HepG2 (cell line): ENCODE measurements at regions not wholly inside any gene's neighbourhood (a gene's known extent, or its start where the extent isn't known, plus 50 kb on each side); places are given as distances from the start of the nearest gene placed in this dataset.

ENCODE experiments used
- ATAC-seq: fragments of 200-7000 bp; cut with Tn5 transposase; 3 replicates; pipeline ENCODE4 v1.9.1; 2020; ENCODE audit warnings: mild to moderate bottlenecking, moderate library complexity
- BruUV-seq: library from RNA; stranded (reverse); fragments of 400-500 nt; replicated peaks from 2 replicates; lab custom pipeline; 2021; lab: Mats Ljungman, UMichigan
- CTCF ChIA-PET: fragments of 300-600 bp; formaldehyde crosslinking; extraction: SDS; loops from one replicate; lab custom pipeline; 2021; ENCODE audit warnings: low total read pairs, inconsistent platforms, low intra/inter-chr PET ratio; lab: Yijun Ruan, JAX
- POLR2A ChIA-PET: fragments of 350-600 bp; sonication (Branson Sonifier 250); formaldehyde crosslinking; loops from one replicate; lab custom pipeline; 2020; ENCODE audit warnings: antibody characterized with exemption, inconsistent platforms; lab: Yijun Ruan, JAX
- DNase-seq: peaks from one replicate; pipeline ENCODE4 v3.0.0-alpha.2; 2015; ENCODE audit warnings: low spot score
- FAIRE-seq: peaks from 3 replicates; lab custom pipeline; 2011; peaks lifted over from hg19 to GRCh38; lab: Jason Lieb, UNC
- H2AFZ ChIP-seq: one replicate; pipeline ENCODE4 v1.6.1; 2011; ENCODE audit warnings: low read length, inconsistent platforms
- H3K27ac ChIP-seq: fragments of 300-600 bp; 3 replicates; pipeline ENCODE4 v1.8.0; 2011; ENCODE audit warnings: mixed run types, mild to moderate bottlenecking, mixed read lengths, low read length, inconsistent platforms; ENCODE audit not compliant: insufficient read depth; ENCODE audit errors: extremely low read length
- H3K27me3 ChIP-seq, 2 experiments: fragments of 200-600 bp in 1 of 2; 2 replicates in 1 of 2; 3 replicates in 1 of 2; pipeline versions ENCODE4 v1.6.0 to v1.8.0; 2011; ENCODE audit warnings: low read length in 2 of 2, mild to moderate bottlenecking in 2 of 2, moderate library complexity in 2 of 2, inconsistent platforms in 1 of 2; ENCODE audit not compliant: insufficient read depth in 2 of 2, control insufficient read depth in 1 of 2
- H3K36me3 ChIP-seq, 2 experiments: fragments of 200-600 bp in 1 of 2; replicated peaks in 1 of 2; 2 replicates in 1 of 2; 3 replicates in 1 of 2; pipeline versions ENCODE4 v1.5.1 to v1.8.0; 2011; ENCODE audit warnings: low read length in 2 of 2, inconsistent platforms in 1 of 2; ENCODE audit not compliant: insufficient read depth in 2 of 2, control insufficient read depth in 1 of 2
- H3K4me1 ChIP-seq: 2 replicates; pipeline ENCODE4 v1.5.1; 2012; ENCODE audit warnings: low read length, inconsistent platforms; ENCODE audit not compliant: insufficient read depth
- H3K4me2 ChIP-seq: 2 replicates; pipeline ENCODE4 v1.6.0; 2011; ENCODE audit warnings: low read depth, low read length, inconsistent platforms
- H3K4me3 ChIP-seq, 3 experiments: fragments of 200-600 bp in 1 of 3; sonication (generic), shearing (Covaris generic) in 1 of 3; replicated peaks in 1 of 3; 2 replicates each; pipeline ENCODE4 v1.5.1; 2011 to 2016; ENCODE audit warnings: low read length in 3 of 3, inconsistent platforms in 2 of 3, low read depth in 2 of 3, mild to moderate bottlenecking in 2 of 3, control low read depth in 1 of 3, mixed read lengths in 1 of 3; ENCODE audit not compliant: insufficient read depth in 1 of 3
- H3K79me2 ChIP-seq: one replicate; pipeline ENCODE4 v1.6.1; 2011; ENCODE audit warnings: low read length, inconsistent platforms; ENCODE audit not compliant: insufficient read depth
- H3K9ac ChIP-seq: 2 replicates; pipeline ENCODE4 v1.6.0; 2011; ENCODE audit warnings: mild to moderate bottlenecking, low read depth, low read length, inconsistent platforms; ENCODE audit not compliant: insufficient read depth
- H3K9me3 ChIP-seq: 2 replicates; pipeline ENCODE4 v1.5.1; 2012; ENCODE audit warnings: mild to moderate bottlenecking, low read length
- H4K20me1 ChIP-seq: 2 replicates; pipeline ENCODE4 v1.6.0; 2011; ENCODE audit warnings: inconsistent platforms, mild to moderate bottlenecking, low read length, moderate library complexity; ENCODE audit not compliant: insufficient read depth
- ZBTB7B ChIP-seq: sonication (generic); formaldehyde crosslinking; IDR thresholded peaks from 2 replicates; pipeline ENCODE4 v1.4.0; 2020; ENCODE audit warnings: missing genetic modification reagents
- ZNF329 ChIP-seq: sonication (generic); formaldehyde crosslinking; IDR thresholded peaks from 2 replicates; pipeline ENCODE4 v1.9.0; 2021; ENCODE audit warnings: low read depth, mild to moderate bottlenecking, missing genetic modification reagents
- WGBS: methylation state at CpG from one replicate; pipeline ENCODE4 v1.1.6; 2017; ENCODE audit warnings: low lambda C conversion rate; 5-methylcytosine and 5-hydroxymethylcytosine counted together
- in situ Hi-C: cut with HindIII; loops from 2 replicates; pipeline ENCODE4 v1.10.0; 2017; ENCODE audit warnings: low pct_unique_long_range_greater_than_20kb; ENCODE audit not compliant: extremely low pct_ligation_motif_present
- intact Hi-C: fragments of 100-400 bp; cut with micrococcal nuclease; formaldehyde crosslinking; loops from one replicate; pipeline ENCODE4 v1.10.0; 2022; ENCODE audit not compliant: unreplicated experiment
- TF ChIP-seq, protein P1 (sequence below): sonication (generic); formaldehyde crosslinking; IDR thresholded peaks from 2 replicates; pipeline ENCODE4 v1.4.0; 2020; ENCODE audit warnings: missing genetic modification reagents
- TF ChIP-seq, protein P2 (sequence below): sonication (generic); formaldehyde crosslinking; IDR thresholded peaks from 2 replicates; pipeline ENCODE4 v1.9.0; 2021; ENCODE audit warnings: missing genetic modification reagents, mild to moderate bottlenecking, borderline replicate concordance
- TF ChIP-seq, protein P3 (sequence below), 2 experiments: sonication (generic) in 1 of 2; formaldehyde crosslinking in 1 of 2; IDR thresholded peaks; 2 replicates each; pipeline versions ENCODE4 v1.5.1 to v1.6.1; 2011 to 2020; ENCODE audit warnings: borderline replicate concordance in 1 of 2, low read depth in 1 of 2, low read length in 1 of 2, mild to moderate bottlenecking in 1 of 2, missing genetic modification reagents in 1 of 2, moderate library complexity in 1 of 2
- TF ChIP-seq, protein P4 (sequence below): sonication (generic); formaldehyde crosslinking; IDR thresholded peaks from 2 replicates; pipeline ENCODE4 v1.5.0; 2020; ENCODE audit warnings: mild to moderate bottlenecking, low read depth, missing genetic modification reagents, borderline replicate concordance

DNA sequence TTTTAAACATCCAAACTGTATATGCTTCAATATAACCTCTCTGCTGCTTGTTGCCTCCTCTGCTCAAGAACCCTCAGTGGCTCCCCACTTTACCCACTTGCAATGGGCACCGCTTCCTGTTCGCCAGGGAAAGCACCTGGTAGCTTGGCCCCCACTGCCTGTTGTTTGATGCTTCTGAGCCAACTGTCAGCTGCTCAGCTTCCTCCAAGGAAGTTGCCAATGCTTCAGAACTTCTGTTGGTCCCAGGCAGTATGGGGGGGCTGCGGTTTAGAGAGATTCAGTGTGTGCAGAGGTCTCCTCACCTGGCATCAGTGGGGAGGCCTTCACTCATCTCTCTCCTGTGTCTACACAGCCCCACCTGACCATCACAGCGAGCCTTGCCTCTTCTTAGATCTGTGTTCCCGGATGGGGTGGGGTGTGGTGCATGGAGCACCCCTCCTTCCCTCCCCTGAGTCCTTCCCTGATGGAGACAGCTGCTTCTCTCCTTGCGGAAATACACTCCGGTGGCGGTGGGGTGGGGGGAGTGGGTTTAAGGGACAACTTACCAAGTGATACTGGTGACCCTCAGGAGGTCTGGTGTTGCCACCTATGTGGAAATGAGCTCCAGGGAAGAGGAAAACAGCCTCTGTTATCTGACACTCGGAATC lies 308.1 kb downstream of the CDH26 start:
- ATAC-seq = no peak
- Histone ChIP-seq H3K4me1 (no peaks in the 10 kb centered on the region), H3K36me3 (no peaks in the 10 kb centered on the region), H3K27ac (no peak overlapping the region), H4K20me1 (no peaks in the 10 kb centered on the region), H3K4me3 (no peak overlapping the region), H3K4me2 (no peak overlapping the region), H2AFZ (no peak overlapping the region), H3K79me2 (no peaks in the 10 kb centered on the region), H3K9ac (no peak overlapping the region), H3K9me3 (0 out of 2 replicates have a peak, but pooled peaks cover 8% of the 10 kb centered on the region), H3K27me3 (no peaks in the 10 kb centered on the region)
- no peak for DNase-seq
- no TSS peak for BruUV-seq
- TF ChIP-seq, protein P1, sequence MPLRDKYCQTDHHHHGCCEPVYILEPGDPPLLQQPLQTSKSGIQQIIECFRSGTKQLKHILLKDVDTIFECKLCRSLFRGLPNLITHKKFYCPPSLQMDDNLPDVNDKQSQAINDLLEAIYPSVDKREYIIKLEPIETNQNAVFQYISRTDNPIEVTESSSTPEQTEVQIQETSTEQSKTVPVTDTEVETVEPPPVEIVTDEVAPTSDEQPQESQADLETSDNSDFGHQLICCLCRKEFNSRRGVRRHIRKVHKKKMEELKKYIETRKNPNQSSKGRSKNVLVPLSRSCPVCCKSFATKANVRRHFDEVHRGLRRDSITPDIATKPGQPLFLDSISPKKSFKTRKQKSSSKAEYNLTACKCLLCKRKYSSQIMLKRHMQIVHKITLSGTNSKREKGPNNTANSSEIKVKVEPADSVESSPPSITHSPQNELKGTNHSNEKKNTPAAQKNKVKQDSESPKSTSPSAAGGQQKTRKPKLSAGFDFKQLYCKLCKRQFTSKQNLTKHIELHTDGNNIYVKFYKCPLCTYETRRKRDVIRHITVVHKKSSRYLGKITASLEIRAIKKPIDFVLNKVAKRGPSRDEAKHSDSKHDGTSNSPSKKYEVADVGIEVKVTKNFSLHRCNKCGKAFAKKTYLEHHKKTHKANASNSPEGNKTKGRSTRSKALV (CRISPR knock-in tag) = no peak
- TF ChIP-seq, protein P2, sequence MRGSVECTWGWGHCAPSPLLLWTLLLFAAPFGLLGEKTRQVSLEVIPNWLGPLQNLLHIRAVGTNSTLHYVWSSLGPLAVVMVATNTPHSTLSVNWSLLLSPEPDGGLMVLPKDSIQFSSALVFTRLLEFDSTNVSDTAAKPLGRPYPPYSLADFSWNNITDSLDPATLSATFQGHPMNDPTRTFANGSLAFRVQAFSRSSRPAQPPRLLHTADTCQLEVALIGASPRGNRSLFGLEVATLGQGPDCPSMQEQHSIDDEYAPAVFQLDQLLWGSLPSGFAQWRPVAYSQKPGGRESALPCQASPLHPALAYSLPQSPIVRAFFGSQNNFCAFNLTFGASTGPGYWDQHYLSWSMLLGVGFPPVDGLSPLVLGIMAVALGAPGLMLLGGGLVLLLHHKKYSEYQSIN (CRISPR knock-in tag) = no peak
- TF ChIP-seq ZBTB7B (CRISPR knock-in tag) (no peak), ZNF329 (no peak)
- WGBS = 8% methylated on average over 9 of the region's 9 CpGs
- no peak for FAIRE-seq
- POLR2A ChIA-PET = no interaction called here
- intact Hi-C loops = no loop called here
- CTCF ChIA-PET = no interaction called here
- in situ Hi-C loops = no loop called here

DNA sequence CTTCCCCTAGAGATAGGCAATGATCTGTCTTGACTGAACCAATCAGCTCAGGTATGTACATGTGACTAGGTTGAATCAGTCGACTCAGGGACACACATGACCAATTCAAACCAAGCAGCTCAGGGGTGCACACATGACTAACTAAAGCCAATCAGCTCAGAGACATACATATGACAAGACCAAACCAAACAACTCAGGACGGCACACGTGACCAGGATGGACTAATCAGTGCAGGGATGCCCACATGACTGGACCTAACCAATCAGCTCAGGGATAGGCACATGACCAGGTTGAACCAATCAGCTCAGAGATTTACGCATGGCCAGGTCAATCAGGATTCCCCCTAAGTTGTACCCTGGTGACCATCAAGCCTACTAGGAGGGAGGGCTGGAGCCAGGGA lies 310.3 kb downstream of the CDH26 start:
- no peak for FAIRE-seq
- CTCF ChIA-PET = no interaction called here
- no peak for ATAC-seq
- no peak overlapping the region for H2AFZ ChIP-seq
- TF ChIP-seq, protein P3, sequence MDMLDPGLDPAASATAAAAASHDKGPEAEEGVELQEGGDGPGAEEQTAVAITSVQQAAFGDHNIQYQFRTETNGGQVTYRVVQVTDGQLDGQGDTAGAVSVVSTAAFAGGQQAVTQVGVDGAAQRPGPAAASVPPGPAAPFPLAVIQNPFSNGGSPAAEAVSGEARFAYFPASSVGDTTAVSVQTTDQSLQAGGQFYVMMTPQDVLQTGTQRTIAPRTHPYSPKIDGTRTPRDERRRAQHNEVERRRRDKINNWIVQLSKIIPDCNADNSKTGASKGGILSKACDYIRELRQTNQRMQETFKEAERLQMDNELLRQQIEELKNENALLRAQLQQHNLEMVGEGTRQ (IDR thresholded peaks at IDR 0.05; ENCODE audit: low read depth, low read length) = peak; percentile 78; the same call in 1 of the 2 replicates
- TF ChIP-seq, protein P3 (CRISPR knock-in tag; IDR thresholded peaks at IDR 0.05; ENCODE audit: borderline replicate concordance) = no peak
- TF ChIP-seq, protein P4, sequence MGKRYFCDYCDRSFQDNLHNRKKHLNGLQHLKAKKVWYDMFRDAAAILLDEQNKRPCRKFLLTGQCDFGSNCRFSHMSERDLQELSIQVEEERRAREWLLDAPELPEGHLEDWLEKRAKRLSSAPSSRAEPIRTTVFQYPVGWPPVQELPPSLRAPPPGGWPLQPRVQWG (CRISPR knock-in tag) = no peak
- 0 out of 2 replicates have a peak, but pooled peaks cover 8% of the 10 kb centered on the region for H3K9me3 ChIP-seq
- no peak overlapping the region for H3K4me3 ChIP-seq
- WGBS = 21% methylated on average over 4 of the region's 4 CpGs
- H3K27me3 ChIP-seq = no peaks in the 10 kb centered on the region
- DNase-seq = no peak
- intact Hi-C loops = no loop called here
- no peaks in the 10 kb centered on the region for H4K20me1 ChIP-seq
- in situ Hi-C loops = no loop called here
- no TSS peak for BruUV-seq
- H3K79me2 ChIP-seq = no peaks in the 10 kb centered on the region
- no peaks in the 10 kb centered on the region for H3K4me1 ChIP-seq
- H3K36me3 ChIP-seq = no peaks in the 10 kb centered on the region
- no peak overlapping the region for H3K27ac ChIP-seq
- H3K9ac ChIP-seq = no peak overlapping the region
- POLR2A ChIA-PET = no interaction called here
- no peak overlapping the region for H3K4me2 ChIP-seq
